Keratinocyte (primary cell): ENCODE measurements at regions not wholly inside any gene's neighbourhood (a gene's known extent, or its start where the extent isn't known, plus 50 kb on each side); places are given as distances from the start of the nearest gene placed in this dataset.

Experiments
- DNase-seq: peaks from one replicate; pipeline ENCODE4 v3.0.0-alpha.2; 2011; ENCODE audit warnings: low read depth, missing footprints, low spot score
- FAIRE-seq: peaks from 2 replicates; lab custom pipeline; 2011; peaks lifted over from hg19 to GRCh38; lab: Jason Lieb, UNC
- H2AFZ ChIP-seq: 2 replicates; pipeline ENCODE4 v1.6.0; 2012; ENCODE audit warnings: low read length, control low read depth, inconsistent platforms; ENCODE audit not compliant: control insufficient read depth
- H3K27ac ChIP-seq: 2 replicates; pipeline ENCODE4 v1.5.1; 2011; ENCODE audit warnings: low read length; ENCODE audit not compliant: control insufficient read depth, insufficient read depth
- H3K27me3 ChIP-seq: 3 replicates; pipeline ENCODE4 v1.6.0; 2011; ENCODE audit warnings: low read length; ENCODE audit not compliant: control insufficient read depth, insufficient read depth; ENCODE audit errors: extremely low read depth
- H3K36me3 ChIP-seq, 2 experiments: 2 replicates in 1 of 2; 3 replicates in 1 of 2; pipeline ENCODE4 v1.5.1; 2011; ENCODE audit warnings: low read length in 2 of 2, mild to moderate bottlenecking in 1 of 2; ENCODE audit not compliant: control insufficient read depth in 2 of 2, insufficient read depth in 2 of 2; ENCODE audit errors: extremely low read depth in 1 of 2
- H3K4me1 ChIP-seq: 3 replicates; pipeline ENCODE4 v1.5.1; 2011; ENCODE audit warnings: low read length; ENCODE audit not compliant: control insufficient read depth, insufficient read depth; ENCODE audit errors: extremely low read depth
- H3K4me2 ChIP-seq: 3 replicates; pipeline ENCODE4 v1.6.0; 2011; ENCODE audit warnings: low read depth, low read length; ENCODE audit not compliant: control insufficient read depth, insufficient read depth; ENCODE audit errors: extremely low read depth
- H3K4me3 ChIP-seq, 3 experiments: fragments of 200-600 bp in 1 of 3; sonication (generic) in 1 of 3; 2 replicates in 2 of 3; 3 replicates in 1 of 3; pipeline ENCODE4 v1.5.1; 2011 to 2016; ENCODE audit warnings: low read length in 3 of 3, mild to moderate bottlenecking in 3 of 3, control low read depth in 2 of 3, inconsistent platforms in 1 of 3, low read depth in 1 of 3, mixed read lengths in 1 of 3, mixed run types in 1 of 3, moderate library complexity in 1 of 3; ENCODE audit not compliant: control insufficient read depth in 2 of 3, insufficient read depth in 2 of 3; ENCODE audit errors: extremely low read depth in 1 of 3
- H3K79me2 ChIP-seq: 2 replicates; pipeline ENCODE4 v1.6.0; 2012; ENCODE audit warnings: low read length; ENCODE audit not compliant: control insufficient read depth, insufficient read depth
- H3K9ac ChIP-seq: 3 replicates; pipeline ENCODE4 v1.6.0; 2011; ENCODE audit warnings: low read length; ENCODE audit not compliant: control insufficient read depth, insufficient read depth; ENCODE audit errors: extremely low read depth
- H3K9me1 ChIP-seq: 3 replicates; pipeline ENCODE4 v1.6.0; 2011; ENCODE audit warnings: low read length; ENCODE audit not compliant: control insufficient read depth, insufficient read depth; ENCODE audit errors: extremely low read depth
- H3K9me3 ChIP-seq: 2 replicates; pipeline ENCODE4 v1.5.1; 2012; ENCODE audit warnings: low read depth, low read length; ENCODE audit not compliant: control insufficient read depth
- H4K20me1 ChIP-seq: 3 replicates; pipeline ENCODE4 v1.6.0; 2011; ENCODE audit warnings: low read length; ENCODE audit not compliant: control insufficient read depth, insufficient read depth; ENCODE audit errors: extremely low read depth
- CTCF ChIP-seq, 3 experiments: IDR thresholded peaks in 1 of 3; conservative IDR thresholded peaks in 1 of 3; optimal IDR thresholded peaks in 1 of 3; 2 replicates in 2 of 3; 3 replicates in 1 of 3; pipeline versions ENCODE3 to v1.5.1; 2011; ENCODE audit warnings: low read length in 3 of 3, mild to moderate bottlenecking in 3 of 3, moderate library complexity in 2 of 3, control low read depth in 1 of 3, inconsistent platforms in 1 of 3; ENCODE audit not compliant: insufficient read depth in 2 of 3; ENCODE audit errors: extremely low read depth in 1 of 3
- EZH2 ChIP-seq: IDR thresholded peaks from one replicate; pipeline ENCODE4 v1.6.1; 2012; ENCODE audit warnings: inconsistent platforms, mild to moderate bottlenecking, low read length, moderate library complexity
- dilution Hi-C: fragments of 300-500 bp; cut with MboI; formaldehyde crosslinking; loops from one replicate; pipeline ENCODE4 v1.7.0; 2020; ENCODE audit warnings: low sequenced_read_pairs; ENCODE audit not compliant: extremely low pct_ligation_motif_present

- H2AFZ ChIP-seq = no peak overlapping the region
- no peaks in the 10 kb centered on the region for H3K9me3 ChIP-seq
- FAIRE-seq (no peak), DNase-seq (no peak)
- H3K9me1 ChIP-seq = no peaks in the 10 kb centered on the region
- no peak overlapping the region for H3K4me2 ChIP-seq
- H3K9ac ChIP-seq = no peak overlapping the region
- TF ChIP-seq EZH2 (no peak), CTCF (optimal IDR thresholded peaks at IDR 0.05 in 1 of 3, IDR thresholded peaks at IDR 0.05 in 1 of 3, conservative IDR thresholded peaks at IDR 0.05 in 1 of 3; ENCODE audit: extremely low read depth in 1 of 3, insufficient read depth in 2 of 3, low read length in 3 of 3) (no peak)
- H3K27me3 ChIP-seq = no peaks in the 10 kb centered on the region
- no peaks in the 10 kb centered on the region for H3K36me3 ChIP-seq
- H4K20me1 ChIP-seq = no peaks in the 10 kb centered on the region
- no peaks in the 10 kb centered on the region for H3K79me2 ChIP-seq
- no peak overlapping the region for H3K4me3 ChIP-seq
- H3K27ac ChIP-seq = no peak overlapping the region
- H3K4me1 ChIP-seq = no peaks in the 10 kb centered on the region
- dilution Hi-C loops = no loop called here
These were observed 379.4 kb upstream of the FAM98A start for GRCh38 chr2:33978471-33978870.

GRCh38 chr2:33975498-33975897, 376.4 kb upstream of the FAM98A start:
- no peaks in the 10 kb centered on the region for H3K79me2 ChIP-seq
- dilution Hi-C loops = no loop called here
- H3K9me3 ChIP-seq = no peaks in the 10 kb centered on the region
- H2AFZ ChIP-seq = no peak overlapping the region
- DNase-seq (no peak), FAIRE-seq (no peak)
- H3K4me3 ChIP-seq = no peak overlapping the region
- H3K4me2 ChIP-seq = no peak overlapping the region
- H3K9ac ChIP-seq = no peak overlapping the region
- no peaks in the 10 kb centered on the region for H3K36me3 ChIP-seq
- no peaks in the 10 kb centered on the region for H3K27me3 ChIP-seq
- H3K9me1 ChIP-seq = no peaks in the 10 kb centered on the region
- H3K4me1 ChIP-seq = no peaks in the 10 kb centered on the region
- no peak overlapping the region for H3K27ac ChIP-seq
- H4K20me1 ChIP-seq = no peaks in the 10 kb centered on the region
- TF ChIP-seq EZH2 (no peak), CTCF (optimal IDR thresholded peaks at IDR 0.05 in 1 of 3, IDR thresholded peaks at IDR 0.05 in 1 of 3, conservative IDR thresholded peaks at IDR 0.05 in 1 of 3; ENCODE audit: extremely low read depth in 1 of 3, insufficient read depth in 2 of 3, low read length in 3 of 3) (no peak)
